ENCODE measurements at regions not wholly inside any gene's neighbourhood (a gene's known extent, or its start where the extent isn't known, plus 50 kb on each side); places are given as distances from the start of the nearest gene placed in this dataset.

DNA sequence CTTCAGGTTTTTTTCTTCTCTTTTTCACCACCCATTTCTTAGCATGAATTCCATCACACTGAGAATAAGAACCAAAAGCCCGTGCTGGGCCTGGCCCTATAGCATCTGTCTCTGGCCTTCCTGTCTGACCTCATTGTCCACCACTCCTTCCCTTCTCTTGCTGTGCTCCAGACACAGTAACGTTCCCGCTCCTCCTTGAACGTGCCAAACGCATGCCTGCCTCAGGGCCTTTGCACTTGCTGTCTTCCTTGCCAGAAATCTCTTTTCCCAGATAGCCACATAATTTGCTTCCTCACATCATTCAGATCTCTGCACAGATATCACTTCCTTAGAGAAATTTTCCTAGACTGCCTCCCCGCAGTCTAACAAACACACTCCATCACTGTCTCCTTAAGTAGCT, 119.6 kb upstream of the CPSF6 start:
- TF ChIP-seq CREB1 (CRISPR knock-in tag; IDR thresholded peaks at IDR 0.05) (no peak), ZNF232 (CRISPR knock-in tag; IDR thresholded peaks at IDR 0.05) (no peak), IRF2 (CRISPR knock-in tag; IDR thresholded peaks at IDR 0.05; ENCODE audit: borderline replicate concordance, low read depth) (no peak), CREM (CRISPR knock-in tag; IDR thresholded peaks at IDR 0.05) (no peak), FOXP1 (CRISPR knock-in tag; IDR thresholded peaks at IDR 0.05; ENCODE audit: borderline replicate concordance) (no peak), ATF3 (CRISPR knock-in tag; conservative IDR thresholded peaks at IDR 0.05) (no peak), GABPB1 (CRISPR knock-in tag; IDR thresholded peaks at IDR 0.05) (no peak), HMGA2 (CRISPR knock-in tag; IDR thresholded peaks at IDR 0.05) (no peak), USF2 (CRISPR knock-in tag; IDR thresholded peaks at IDR 0.05) (no peak)
- TF ChIP-seq, protein P1, sequence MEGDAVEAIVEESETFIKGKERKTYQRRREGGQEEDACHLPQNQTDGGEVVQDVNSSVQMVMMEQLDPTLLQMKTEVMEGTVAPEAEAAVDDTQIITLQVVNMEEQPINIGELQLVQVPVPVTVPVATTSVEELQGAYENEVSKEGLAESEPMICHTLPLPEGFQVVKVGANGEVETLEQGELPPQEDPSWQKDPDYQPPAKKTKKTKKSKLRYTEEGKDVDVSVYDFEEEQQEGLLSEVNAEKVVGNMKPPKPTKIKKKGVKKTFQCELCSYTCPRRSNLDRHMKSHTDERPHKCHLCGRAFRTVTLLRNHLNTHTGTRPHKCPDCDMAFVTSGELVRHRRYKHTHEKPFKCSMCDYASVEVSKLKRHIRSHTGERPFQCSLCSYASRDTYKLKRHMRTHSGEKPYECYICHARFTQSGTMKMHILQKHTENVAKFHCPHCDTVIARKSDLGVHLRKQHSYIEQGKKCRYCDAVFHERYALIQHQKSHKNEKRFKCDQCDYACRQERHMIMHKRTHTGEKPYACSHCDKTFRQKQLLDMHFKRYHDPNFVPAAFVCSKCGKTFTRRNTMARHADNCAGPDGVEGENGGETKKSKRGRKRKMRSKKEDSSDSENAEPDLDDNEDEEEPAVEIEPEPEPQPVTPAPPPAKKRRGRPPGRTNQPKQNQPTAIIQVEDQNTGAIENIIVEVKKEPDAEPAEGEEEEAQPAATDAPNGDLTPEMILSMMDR (IDR thresholded peaks at IDR 0.05), result no peak
- TF ChIP-seq, protein P2, sequence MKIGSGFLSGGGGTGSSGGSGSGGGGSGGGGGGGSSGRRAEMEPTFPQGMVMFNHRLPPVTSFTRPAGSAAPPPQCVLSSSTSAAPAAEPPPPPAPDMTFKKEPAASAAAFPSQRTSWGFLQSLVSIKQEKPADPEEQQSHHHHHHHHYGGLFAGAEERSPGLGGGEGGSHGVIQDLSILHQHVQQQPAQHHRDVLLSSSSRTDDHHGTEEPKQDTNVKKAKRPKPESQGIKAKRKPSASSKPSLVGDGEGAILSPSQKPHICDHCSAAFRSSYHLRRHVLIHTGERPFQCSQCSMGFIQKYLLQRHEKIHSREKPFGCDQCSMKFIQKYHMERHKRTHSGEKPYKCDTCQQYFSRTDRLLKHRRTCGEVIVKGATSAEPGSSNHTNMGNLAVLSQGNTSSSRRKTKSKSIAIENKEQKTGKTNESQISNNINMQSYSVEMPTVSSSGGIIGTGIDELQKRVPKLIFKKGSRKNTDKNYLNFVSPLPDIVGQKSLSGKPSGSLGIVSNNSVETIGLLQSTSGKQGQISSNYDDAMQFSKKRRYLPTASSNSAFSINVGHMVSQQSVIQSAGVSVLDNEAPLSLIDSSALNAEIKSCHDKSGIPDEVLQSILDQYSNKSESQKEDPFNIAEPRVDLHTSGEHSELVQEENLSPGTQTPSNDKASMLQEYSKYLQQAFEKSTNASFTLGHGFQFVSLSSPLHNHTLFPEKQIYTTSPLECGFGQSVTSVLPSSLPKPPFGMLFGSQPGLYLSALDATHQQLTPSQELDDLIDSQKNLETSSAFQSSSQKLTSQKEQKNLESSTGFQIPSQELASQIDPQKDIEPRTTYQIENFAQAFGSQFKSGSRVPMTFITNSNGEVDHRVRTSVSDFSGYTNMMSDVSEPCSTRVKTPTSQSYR (CRISPR knock-in tag; IDR thresholded peaks at IDR 0.05), result no peak
- TF ChIP-seq, protein P3, sequence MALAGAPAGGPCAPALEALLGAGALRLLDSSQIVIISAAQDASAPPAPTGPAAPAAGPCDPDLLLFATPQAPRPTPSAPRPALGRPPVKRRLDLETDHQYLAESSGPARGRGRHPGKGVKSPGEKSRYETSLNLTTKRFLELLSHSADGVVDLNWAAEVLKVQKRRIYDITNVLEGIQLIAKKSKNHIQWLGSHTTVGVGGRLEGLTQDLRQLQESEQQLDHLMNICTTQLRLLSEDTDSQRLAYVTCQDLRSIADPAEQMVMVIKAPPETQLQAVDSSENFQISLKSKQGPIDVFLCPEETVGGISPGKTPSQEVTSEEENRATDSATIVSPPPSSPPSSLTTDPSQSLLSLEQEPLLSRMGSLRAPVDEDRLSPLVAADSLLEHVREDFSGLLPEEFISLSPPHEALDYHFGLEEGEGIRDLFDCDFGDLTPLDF (CRISPR knock-in tag; IDR thresholded peaks at IDR 0.05), result no peak
